ENCODE measurements at regions not wholly inside any gene's neighbourhood (a gene's known extent, or its start where the extent isn't known, plus 50 kb on each side); places are given as distances from the start of the nearest gene placed in this dataset.

GRCh38 chr13:84686458-84686857 lies 804.2 kb upstream of the SLITRK1 start:
- TF ChIP-seq CTCF (IDR thresholded peaks at IDR 0.05) (no peak), EP300 (IDR thresholded peaks at IDR 0.05) (no peak), POLR2AphosphoS5 (IDR thresholded peaks at IDR 0.05) (no peak)

Data from upper lobe of left lung (tissue), 4 donors.